Thoracic aorta (tissue), 2 donors: ENCODE measurements at regions not wholly inside any gene's neighbourhood (a gene's known extent, or its start where the extent isn't known, plus 50 kb on each side); places are given as distances from the start of the nearest gene placed in this dataset.

Experiments used
- ATAC-seq: fragments of 150-250 bp; one replicate; pipeline ENCODE4 v1.8.0; 2017; ENCODE audit warnings: low read depth; ENCODE audit not compliant: insufficient number of reproducible peaks, low FRiP score
- DNase-seq: peaks from one replicate; pipeline ENCODE4 v3.0.0-alpha.2; 2020; ENCODE audit warnings: low spot score
- H3K27ac ChIP-seq, 2 donors: fragments of 200-600 bp; sonication (generic); 1 replicate in 1 of 2; 2 replicates in 1 of 2; pipeline ENCODE4 v1.5.1; 2016; ENCODE audit warnings: mild to moderate bottlenecking in 2 of 2, moderate library complexity in 2 of 2
- H3K27me3 ChIP-seq: fragments of 200-600 bp; sonication (generic); replicated peaks from 2 replicates; pipeline ENCODE4 v1.6.0; 2016; ENCODE audit warnings: mild to moderate bottlenecking; ENCODE audit not compliant: insufficient read depth
- H3K36me3 ChIP-seq: fragments of 200-600 bp; sonication (generic); one replicate; pipeline ENCODE4 v1.5.1; 2016
- H3K4me1 ChIP-seq, 2 donors: fragments of 200-600 bp; sonication (generic); 1 replicate in 1 of 2; 2 replicates in 1 of 2; pipeline versions ENCODE4 v1.5.1 to v1.6.0; 2016; ENCODE audit warnings: low read depth in 2 of 2, mild to moderate bottlenecking in 1 of 2; ENCODE audit not compliant: control insufficient read depth in 1 of 2
- H3K4me3 ChIP-seq: fragments of 200-600 bp; sonication (generic); 2 replicates; pipeline ENCODE4 v1.5.1; 2016; ENCODE audit warnings: mild to moderate bottlenecking
- H3K9me3 ChIP-seq: fragments of 200-600 bp; sonication (generic); 2 replicates; pipeline ENCODE4 v1.5.1; 2016
- TF ChIP-seq, protein P1 (sequence below): fragments of 200-600 bp; sonication (generic); IDR thresholded peaks from one replicate; pipeline ENCODE4 v1.5.1; 2019; ENCODE audit warnings: antibody characterized with exemption

DNA sequence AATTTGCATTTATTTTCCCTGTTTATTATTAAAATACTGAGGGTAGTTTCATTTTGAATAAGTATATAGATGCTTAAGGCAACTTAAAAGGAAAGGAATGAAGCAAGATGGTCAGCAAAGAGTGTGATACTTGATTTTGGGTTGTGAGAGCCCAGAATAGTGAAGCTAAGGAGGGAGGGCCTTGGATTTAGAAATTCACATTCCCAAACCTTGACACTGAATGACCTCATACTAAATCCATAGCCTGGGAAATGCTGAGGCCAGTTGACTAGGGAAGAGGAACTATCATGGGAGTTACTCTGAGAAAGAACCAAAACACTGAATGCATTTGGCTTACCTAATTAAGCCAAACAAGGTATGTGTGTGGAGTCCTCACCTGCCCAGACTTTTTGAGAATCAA is 292.5 kb downstream of the SPATA31D1 start:
- ATAC-seq = no peak
- H3K27me3 ChIP-seq = no peaks in the 10 kb centered on the region
- no peaks in the 10 kb centered on the region for H3K4me1 ChIP-seq
- no peak overlapping the region for H3K4me3 ChIP-seq
- H3K9me3 ChIP-seq = no peaks in the 10 kb centered on the region
- H3K36me3 ChIP-seq = no peaks in the 10 kb centered on the region
- no peak for DNase-seq
- H3K27ac ChIP-seq = no peak overlapping the region
- TF ChIP-seq, protein P1, sequence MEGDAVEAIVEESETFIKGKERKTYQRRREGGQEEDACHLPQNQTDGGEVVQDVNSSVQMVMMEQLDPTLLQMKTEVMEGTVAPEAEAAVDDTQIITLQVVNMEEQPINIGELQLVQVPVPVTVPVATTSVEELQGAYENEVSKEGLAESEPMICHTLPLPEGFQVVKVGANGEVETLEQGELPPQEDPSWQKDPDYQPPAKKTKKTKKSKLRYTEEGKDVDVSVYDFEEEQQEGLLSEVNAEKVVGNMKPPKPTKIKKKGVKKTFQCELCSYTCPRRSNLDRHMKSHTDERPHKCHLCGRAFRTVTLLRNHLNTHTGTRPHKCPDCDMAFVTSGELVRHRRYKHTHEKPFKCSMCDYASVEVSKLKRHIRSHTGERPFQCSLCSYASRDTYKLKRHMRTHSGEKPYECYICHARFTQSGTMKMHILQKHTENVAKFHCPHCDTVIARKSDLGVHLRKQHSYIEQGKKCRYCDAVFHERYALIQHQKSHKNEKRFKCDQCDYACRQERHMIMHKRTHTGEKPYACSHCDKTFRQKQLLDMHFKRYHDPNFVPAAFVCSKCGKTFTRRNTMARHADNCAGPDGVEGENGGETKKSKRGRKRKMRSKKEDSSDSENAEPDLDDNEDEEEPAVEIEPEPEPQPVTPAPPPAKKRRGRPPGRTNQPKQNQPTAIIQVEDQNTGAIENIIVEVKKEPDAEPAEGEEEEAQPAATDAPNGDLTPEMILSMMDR = no peak

DNA sequence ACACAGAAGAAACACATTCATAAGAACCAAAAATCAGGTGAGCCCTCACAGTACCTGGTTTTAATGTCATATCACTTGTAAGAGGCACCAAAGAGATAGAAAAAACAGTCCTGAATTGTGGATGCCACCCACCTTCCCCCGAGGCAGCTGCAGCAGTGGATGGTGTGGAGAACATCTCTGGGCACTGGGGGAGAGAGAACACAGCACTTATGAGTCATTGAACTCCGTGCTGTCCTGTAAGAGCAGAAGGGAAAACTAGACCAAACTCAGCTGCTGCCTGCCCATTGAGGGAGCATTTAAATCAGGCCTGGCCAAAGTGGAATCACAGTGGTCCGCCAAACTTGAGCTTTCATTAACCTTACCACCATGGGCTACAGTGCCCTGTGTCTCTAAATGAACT is 296.2 kb downstream of the SPATA31D1 start:
- H3K4me3 ChIP-seq = no peak overlapping the region
- no peak overlapping the region for H3K27ac ChIP-seq
- TF ChIP-seq, protein P1 = no peak
- no peaks in the 10 kb centered on the region for H3K27me3 ChIP-seq
- no peaks in the 10 kb centered on the region for H3K9me3 ChIP-seq
- no peak for ATAC-seq
- no peaks in the 10 kb centered on the region for H3K36me3 ChIP-seq
- no peaks in the 10 kb centered on the region for H3K4me1 ChIP-seq
- DNase-seq = no peak

DNA sequence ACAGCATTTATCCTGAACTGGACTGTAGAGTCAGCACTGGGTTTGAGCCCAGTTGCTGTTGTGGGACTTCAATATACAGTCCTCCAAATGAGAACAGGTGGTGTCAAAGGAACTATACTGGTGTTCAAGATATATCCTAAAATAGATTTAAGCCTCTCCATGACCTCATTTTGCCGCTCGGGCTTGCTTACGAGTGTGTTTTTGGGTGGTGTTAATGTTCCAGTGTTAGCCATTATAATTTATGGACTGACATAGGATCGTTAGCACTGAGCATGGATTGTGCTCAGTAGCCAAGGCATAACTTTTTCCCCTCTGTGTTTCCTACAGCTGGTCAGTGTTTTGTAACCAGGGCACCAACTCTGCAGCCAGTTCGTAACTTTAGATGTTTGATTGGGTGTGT is 306.6 kb downstream of the SPATA31D1 start:
- ATAC-seq (no peak), DNase-seq (no peak)
- TF ChIP-seq, protein P1 = no peak
- no peaks in the 10 kb centered on the region for H3K27me3 ChIP-seq
- H3K36me3 ChIP-seq = no peaks in the 10 kb centered on the region
- no peak overlapping the region for H3K27ac ChIP-seq
- H3K9me3 ChIP-seq = no peaks in the 10 kb centered on the region
- no peak overlapping the region for H3K4me3 ChIP-seq
- no peaks in the 10 kb centered on the region for H3K4me1 ChIP-seq

DNA sequence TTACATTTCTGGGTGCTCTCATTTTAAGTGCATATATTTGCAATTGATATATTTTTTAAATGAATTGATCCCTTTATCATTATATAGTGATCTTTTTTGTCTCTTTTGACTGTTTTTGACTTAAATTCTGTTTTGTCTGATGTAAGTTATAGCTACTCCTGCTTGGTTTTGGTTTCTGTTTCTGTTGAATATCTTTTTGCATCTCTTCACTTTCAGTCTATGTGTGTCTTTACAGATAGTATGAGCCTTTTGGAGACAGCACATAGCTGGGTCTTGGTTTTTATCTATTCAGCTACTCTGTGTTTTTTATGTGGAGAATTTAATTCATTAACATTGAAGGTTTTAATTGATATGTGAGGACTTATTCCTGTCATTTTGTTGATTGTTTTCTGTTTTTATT is 311.3 kb downstream of the SPATA31D1 start:
- ATAC-seq = no peak
- DNase-seq = no peak
- H3K27ac ChIP-seq = no peak overlapping the region
- TF ChIP-seq, protein P1 = no peak
- H3K36me3 ChIP-seq = no peaks in the 10 kb centered on the region
- H3K4me3 ChIP-seq = no peak overlapping the region
- H3K9me3 ChIP-seq = no peaks in the 10 kb centered on the region
- H3K27me3 ChIP-seq = no peaks in the 10 kb centered on the region
- H3K4me1 ChIP-seq = no peaks in the 10 kb centered on the region

DNA sequence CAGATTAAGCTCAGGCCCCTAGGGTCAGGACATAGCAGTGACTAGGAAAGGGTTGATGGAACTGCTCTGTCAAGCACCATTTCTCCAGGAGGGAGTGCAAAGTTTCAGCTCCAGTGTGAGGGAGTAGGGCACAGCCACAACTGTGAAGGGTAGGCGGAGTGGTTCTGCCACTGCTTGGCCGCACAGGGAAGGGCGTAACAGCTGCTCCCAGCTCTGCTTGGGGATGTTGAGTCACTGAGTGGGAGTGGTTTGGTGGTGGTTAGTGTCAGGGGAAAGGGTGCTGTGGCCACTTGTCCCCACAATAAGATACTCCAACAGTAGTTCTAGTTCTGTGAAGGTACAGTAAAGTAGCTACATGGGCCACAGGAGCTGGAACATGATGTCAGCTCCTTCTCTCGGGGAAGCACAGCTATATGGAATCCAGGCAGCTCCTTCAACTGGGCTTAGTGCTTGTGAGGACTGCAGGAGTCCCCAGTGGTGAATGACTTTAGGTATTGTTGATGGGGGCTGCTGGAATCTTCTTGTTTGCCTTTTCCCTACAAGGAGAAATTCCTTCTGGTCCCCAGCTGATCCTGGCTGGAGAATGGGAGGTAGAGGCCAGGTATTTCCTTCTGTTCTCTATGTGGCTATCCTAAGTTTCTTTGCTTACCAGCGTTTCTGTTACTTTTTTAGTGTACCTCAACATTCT is 314.5 kb downstream of the SPATA31D1 start:
- Histone ChIP-seq H3K4me1 (no peaks in the 10 kb centered on the region), H3K4me3 (no peak overlapping the region), H3K27me3 (no peaks in the 10 kb centered on the region), H3K27ac (no peak overlapping the region), H3K9me3 (no peaks in the 10 kb centered on the region), H3K36me3 (no peaks in the 10 kb centered on the region)
- TF ChIP-seq, protein P1 = no peak
- DNase-seq = no peak
- no peak for ATAC-seq
